VCaP (cell line): ENCODE measurements at regions not wholly inside any gene's neighbourhood (a gene's known extent, or its start where the extent isn't known, plus 50 kb on each side); places are given as distances from the start of the nearest gene placed in this dataset.
A peak's percentile ranks its signal among the peaks of the same experiment; 100 is the strongest.

Experiments
- H3K27ac ChIP-seq: fragments of 450-650 bp; 2 replicates; pipeline ENCODE4 v1.5.1; 2017
- CTCF ChIP-seq: fragments of 450-650 bp; conservative IDR thresholded peaks from 2 replicates; pipeline ENCODE4 v1.5.1; 2017; ENCODE audit warnings: mild to moderate bottlenecking, moderate library complexity

GRCh38 chr3:190710723-190711122 lies 151.8 kb downstream of the GMNC start:
- TF ChIP-seq CTCF, result no peak
- H3K27ac ChIP-seq, result no peak overlapping the region

DNA sequence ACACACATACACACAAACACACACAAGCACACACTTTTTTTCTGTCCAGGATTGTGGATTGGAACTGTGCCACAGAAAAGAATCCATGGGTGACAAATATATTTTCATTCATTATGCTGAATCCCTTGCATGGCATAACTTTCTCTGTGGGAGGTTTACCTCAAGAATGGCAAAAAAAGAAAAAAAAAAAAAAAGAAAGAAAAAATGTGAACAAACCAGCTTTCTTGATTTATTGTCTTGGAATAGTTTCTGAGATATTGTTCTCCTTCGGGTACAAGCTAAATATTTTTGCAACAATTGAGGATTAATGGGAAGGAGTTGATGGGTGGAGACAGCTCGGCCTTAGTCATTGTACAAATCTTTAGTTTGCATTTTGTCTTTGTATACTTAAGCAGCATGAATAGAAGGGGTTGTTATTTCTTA lies 153.1 kb downstream of the GMNC start:
- TF ChIP-seq CTCF, result no peak
- H3K27ac ChIP-seq, result peak overlapping the region; percentile 44; the same call in 1 of the 2 replicates
